ENCODE measurements at regions not wholly inside any gene's neighbourhood (a gene's known extent, or its start where the extent isn't known, plus 50 kb on each side); places are given as distances from the start of the nearest gene placed in this dataset.
"Not testable (repeated sequence)": the region's sequence is repeated elsewhere in the genome, so short reads cannot be mapped to it uniquely, and the experiment has no call there.

DNA sequence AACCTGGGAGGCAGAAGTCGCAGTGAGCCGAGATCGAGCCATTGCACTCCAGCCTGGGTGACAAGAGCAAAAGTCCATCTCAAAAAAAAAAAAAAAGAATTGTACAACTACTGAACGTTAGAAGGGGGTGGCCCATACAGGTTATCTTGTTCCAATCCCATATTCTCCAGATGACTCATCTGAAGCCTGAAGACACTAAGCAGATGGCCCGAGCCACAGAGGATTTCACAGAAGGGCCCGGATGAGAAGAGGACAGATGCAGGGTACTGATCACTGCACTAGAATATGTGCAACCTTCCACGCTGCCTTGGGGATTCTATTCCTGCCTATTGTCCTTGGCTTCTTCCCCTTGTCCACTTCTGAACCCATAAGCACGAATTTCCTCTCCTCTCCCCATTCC is 70.9 kb upstream of the UBASH3B start:
- no peaks in the 10 kb centered on the region for H3K9me2 ChIP-seq (replicated peaks; ENCODE audit: insufficient read depth, low read length)
- H3F3A ChIP-seq (ENCODE audit: insufficient read depth, low read length): peaks cover 5% of the 10 kb centered on the region
- H3K4me2 ChIP-seq (ENCODE audit: low read depth, low read length): no peak overlapping the region
- no peaks in the 10 kb centered on the region for H3K9me3 ChIP-seq (replicated peaks; ENCODE audit: insufficient read depth, low read length)
- H3K9ac ChIP-seq (ENCODE audit: low read length): no peak overlapping the region
- H3K36me3 ChIP-seq (replicated peaks; ENCODE audit: insufficient read depth, low read length): no peaks in the 10 kb centered on the region
- DNase-seq: no peak
- H3K27ac ChIP-seq (ENCODE audit: low read length): no peak overlapping the region
- 0 out of 2 replicates have a peak, but pooled peaks cover 4% of the 10 kb centered on the region for H3K4me1 ChIP-seq (ENCODE audit: low read length)
- H3K79me2 ChIP-seq (ENCODE audit: low read length): no peaks in the 10 kb centered on the region
- no peaks in the 10 kb centered on the region for H4K20me1 ChIP-seq (ENCODE audit: insufficient read depth, low read length)
- no peaks in the 10 kb centered on the region for H3K27me3 ChIP-seq (replicated peaks; ENCODE audit: insufficient read depth, low read length)
- H2AFZ ChIP-seq (ENCODE audit: low read length): no peak overlapping the region
- no peak for TF ChIP-seq EZH2phosphoT487 (IDR thresholded peaks at IDR 0.05; ENCODE audit: low read length)
- TF ChIP-seq, protein P1, sequence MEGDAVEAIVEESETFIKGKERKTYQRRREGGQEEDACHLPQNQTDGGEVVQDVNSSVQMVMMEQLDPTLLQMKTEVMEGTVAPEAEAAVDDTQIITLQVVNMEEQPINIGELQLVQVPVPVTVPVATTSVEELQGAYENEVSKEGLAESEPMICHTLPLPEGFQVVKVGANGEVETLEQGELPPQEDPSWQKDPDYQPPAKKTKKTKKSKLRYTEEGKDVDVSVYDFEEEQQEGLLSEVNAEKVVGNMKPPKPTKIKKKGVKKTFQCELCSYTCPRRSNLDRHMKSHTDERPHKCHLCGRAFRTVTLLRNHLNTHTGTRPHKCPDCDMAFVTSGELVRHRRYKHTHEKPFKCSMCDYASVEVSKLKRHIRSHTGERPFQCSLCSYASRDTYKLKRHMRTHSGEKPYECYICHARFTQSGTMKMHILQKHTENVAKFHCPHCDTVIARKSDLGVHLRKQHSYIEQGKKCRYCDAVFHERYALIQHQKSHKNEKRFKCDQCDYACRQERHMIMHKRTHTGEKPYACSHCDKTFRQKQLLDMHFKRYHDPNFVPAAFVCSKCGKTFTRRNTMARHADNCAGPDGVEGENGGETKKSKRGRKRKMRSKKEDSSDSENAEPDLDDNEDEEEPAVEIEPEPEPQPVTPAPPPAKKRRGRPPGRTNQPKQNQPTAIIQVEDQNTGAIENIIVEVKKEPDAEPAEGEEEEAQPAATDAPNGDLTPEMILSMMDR (IDR thresholded peaks at IDR 0.05; ENCODE audit: low read length): no peak
- TF ChIP-seq EZH2 (optimal IDR thresholded peaks at IDR 0.05; ENCODE audit: low read depth, low read length): no peak
- H3K4me3 ChIP-seq (ENCODE audit: low read length): no peak overlapping the region

DNA sequence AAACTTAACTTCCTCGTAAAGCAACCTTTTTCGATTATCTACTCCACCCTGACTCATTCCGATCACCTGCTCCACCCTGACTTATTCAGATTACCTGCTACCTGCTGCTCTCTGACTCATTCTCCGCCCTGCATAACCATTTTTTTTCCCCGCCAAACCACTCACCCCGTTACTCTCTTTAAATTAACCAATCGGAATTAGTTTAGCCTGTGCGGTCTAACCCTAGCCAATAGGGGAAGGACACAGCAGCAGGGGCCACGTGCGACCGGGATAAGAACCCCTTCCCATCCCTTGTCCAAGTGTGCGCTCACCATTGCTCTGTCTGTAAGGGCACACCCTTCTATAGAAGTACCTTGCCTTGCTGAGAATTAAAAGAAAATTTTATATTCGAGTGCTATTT is 75.5 kb upstream of the UBASH3B start:
- not testable (repeated sequence) for H3K27me3 ChIP-seq (replicated peaks; ENCODE audit: insufficient read depth, low read length); H3K27ac ChIP-seq (ENCODE audit: low read length); H3K4me2 ChIP-seq (ENCODE audit: low read depth, low read length)

DNA sequence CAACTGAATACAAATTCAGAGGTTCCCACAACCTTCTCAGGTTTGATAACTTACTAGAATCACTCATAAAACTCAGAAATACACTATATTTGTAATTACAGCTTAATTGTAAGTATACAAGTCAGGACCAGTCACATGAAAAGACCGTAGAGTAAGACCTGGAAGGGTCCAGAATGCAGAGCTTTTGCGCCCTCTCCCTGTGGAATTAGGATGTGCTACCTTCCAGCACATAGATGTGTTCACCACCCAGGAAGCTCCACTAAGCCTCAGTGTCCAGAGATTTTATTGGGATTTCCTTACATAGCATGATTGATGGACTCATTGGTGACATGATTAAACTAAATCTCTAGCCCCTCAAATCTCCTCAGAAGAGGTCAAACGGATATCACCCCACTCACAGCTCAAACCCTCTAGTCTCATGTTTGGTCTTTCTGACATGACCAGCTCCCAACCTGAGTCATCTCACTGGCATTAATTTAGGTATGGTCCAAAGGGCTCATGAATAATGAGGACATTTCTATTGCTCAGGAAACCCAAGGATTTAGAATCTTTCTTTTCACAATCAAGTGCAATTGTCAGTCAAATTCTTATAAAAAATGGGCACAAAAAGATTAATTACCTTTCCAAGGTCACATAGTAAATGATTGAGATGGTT is 77.2 kb upstream of the UBASH3B start:
- Histone ChIP-seq H3K9me3 (replicated peaks; ENCODE audit: insufficient read depth, low read length) (no peaks in the 10 kb centered on the region), H3F3A (ENCODE audit: insufficient read depth, low read length) (peaks cover 5% of the 10 kb centered on the region), H3K4me1 (ENCODE audit: low read length) (0 out of 2 replicates have a peak, but pooled peaks cover 4% of the 10 kb centered on the region), H3K4me2 (ENCODE audit: low read depth, low read length) (no peak overlapping the region), H3K27ac (ENCODE audit: low read length) (no peak overlapping the region), H3K36me3 (replicated peaks; ENCODE audit: insufficient read depth, low read length) (no peaks in the 10 kb centered on the region), H3K9me2 (replicated peaks; ENCODE audit: insufficient read depth, low read length) (no peaks in the 10 kb centered on the region), H3K27me3 (replicated peaks; ENCODE audit: insufficient read depth, low read length) (no peaks in the 10 kb centered on the region), H4K20me1 (ENCODE audit: insufficient read depth, low read length) (no peaks in the 10 kb centered on the region), H3K4me3 (ENCODE audit: low read length) (no peak overlapping the region), H2AFZ (ENCODE audit: low read length) (no peak overlapping the region), H3K79me2 (ENCODE audit: low read length) (no peaks in the 10 kb centered on the region), H3K9ac (ENCODE audit: low read length) (no peak overlapping the region)
- DNase-seq: no peak
- TF ChIP-seq EZH2phosphoT487 (IDR thresholded peaks at IDR 0.05; ENCODE audit: low read length): no peak
- TF ChIP-seq, protein P1 (IDR thresholded peaks at IDR 0.05; ENCODE audit: low read length): peak; percentile 24

More for the DNA sequence above, 75.5 kb upstream of the UBASH3B start:
- H4K20me1 ChIP-seq (ENCODE audit: insufficient read depth, low read length); H3F3A ChIP-seq (ENCODE audit: insufficient read depth, low read length); H3K4me3 ChIP-seq (ENCODE audit: low read length); H3K36me3 ChIP-seq (replicated peaks; ENCODE audit: insufficient read depth, low read length); H3K9ac ChIP-seq (ENCODE audit: low read length); H3K9me3 ChIP-seq (replicated peaks; ENCODE audit: insufficient read depth, low read length); DNase-seq; H3K4me1 ChIP-seq (ENCODE audit: low read length); H3K9me2 ChIP-seq (replicated peaks; ENCODE audit: insufficient read depth, low read length); H2AFZ ChIP-seq (ENCODE audit: low read length); H3K79me2 ChIP-seq (ENCODE audit: low read length): not testable (repeated sequence)

DNA sequence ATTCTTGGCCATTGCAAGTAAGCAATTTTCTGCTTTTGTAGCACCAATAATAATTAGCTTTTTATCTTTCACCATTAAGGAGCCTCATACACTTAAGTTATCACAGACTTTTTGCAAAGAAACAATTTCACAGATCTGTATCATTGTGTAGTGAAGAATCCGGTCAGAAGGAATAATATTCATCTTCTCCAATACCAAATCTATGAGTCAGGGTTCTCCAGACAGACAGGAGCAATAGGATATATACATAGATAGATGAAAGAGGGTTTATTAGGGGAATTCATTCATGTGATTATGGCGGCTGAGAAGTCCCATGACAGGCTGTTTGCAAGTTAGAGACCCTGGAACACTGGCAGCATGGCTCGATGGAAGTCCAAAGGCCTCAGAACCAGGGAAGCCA is 82.9 kb upstream of the UBASH3B start:
- H3K4me3 ChIP-seq (ENCODE audit: low read length): no peak overlapping the region
- H3K9me2 ChIP-seq (replicated peaks; ENCODE audit: insufficient read depth, low read length): no peaks in the 10 kb centered on the region
- no peaks in the 10 kb centered on the region for H3F3A ChIP-seq (ENCODE audit: insufficient read depth, low read length)
- H3K27me3 ChIP-seq (replicated peaks; ENCODE audit: insufficient read depth, low read length): no peaks in the 10 kb centered on the region
- no peak overlapping the region for H3K9ac ChIP-seq (ENCODE audit: low read length)
- no peaks in the 10 kb centered on the region for H3K79me2 ChIP-seq (ENCODE audit: low read length)
- no peak overlapping the region for H3K4me2 ChIP-seq (ENCODE audit: low read depth, low read length)
- no peaks in the 10 kb centered on the region for H3K4me1 ChIP-seq (ENCODE audit: low read length)
- no peak overlapping the region for H3K27ac ChIP-seq (ENCODE audit: low read length)
- no peaks in the 10 kb centered on the region for H4K20me1 ChIP-seq (ENCODE audit: insufficient read depth, low read length)
- no peak for DNase-seq
- H3K9me3 ChIP-seq (replicated peaks; ENCODE audit: insufficient read depth, low read length): no peaks in the 10 kb centered on the region
- no peaks in the 10 kb centered on the region for H3K36me3 ChIP-seq (replicated peaks; ENCODE audit: insufficient read depth, low read length)
- TF ChIP-seq EZH2phosphoT487 (IDR thresholded peaks at IDR 0.05; ENCODE audit: low read length): no peak
- no peak overlapping the region for H2AFZ ChIP-seq (ENCODE audit: low read length)
